Glomerular visceral epithelial cell (primary cell): ENCODE measurements at regions not wholly inside any gene's neighbourhood (a gene's known extent, or its start where the extent isn't known, plus 50 kb on each side); places are given as distances from the start of the nearest gene placed in this dataset.

ENCODE experiments used
- DNase-seq: peaks from one replicate; pipeline ENCODE4 v3.0.0-alpha.2; 2016; ENCODE audit errors: extremely low spot score

DNA sequence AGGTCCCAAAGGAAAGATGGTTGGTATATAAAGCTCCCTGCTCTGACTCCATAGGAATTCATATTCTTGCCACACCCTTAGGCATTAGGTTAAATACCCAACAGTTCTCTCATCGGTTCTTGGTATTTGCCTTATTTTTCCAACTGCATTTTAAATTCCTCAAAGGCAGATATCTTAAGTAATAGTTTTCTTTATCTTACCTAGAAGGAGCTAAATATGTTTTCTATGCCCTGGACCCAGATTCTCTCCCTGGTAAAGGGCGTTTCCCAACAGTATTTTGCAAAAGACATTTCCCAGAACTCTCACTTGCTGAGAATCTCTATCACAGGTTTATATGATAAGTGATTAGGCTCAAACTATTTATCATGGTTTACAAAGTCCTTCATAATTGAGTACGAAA is 158.6 kb upstream of the BDNF start:
- no peak for DNase-seq

DNA sequence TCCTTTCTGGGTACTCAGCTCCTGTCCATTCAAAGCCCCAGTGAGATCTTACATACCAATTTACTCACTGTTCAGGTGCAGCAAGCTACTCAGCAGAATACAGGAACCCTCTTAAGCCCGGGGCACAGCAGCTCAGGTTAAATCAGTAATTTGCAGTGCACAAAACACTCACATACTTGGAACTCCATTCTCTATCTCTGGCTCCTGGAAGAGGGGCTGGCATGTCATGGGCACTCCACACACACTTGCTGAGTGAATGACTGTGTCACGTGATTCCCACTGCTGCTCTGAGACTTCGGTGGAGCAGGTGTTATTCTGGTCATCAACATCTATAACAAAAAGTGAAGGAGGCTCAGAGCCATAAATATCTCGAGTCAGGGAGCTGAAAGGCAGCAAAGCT is 157.3 kb upstream of the BDNF start:
- DNase-seq = no peak

DNA sequence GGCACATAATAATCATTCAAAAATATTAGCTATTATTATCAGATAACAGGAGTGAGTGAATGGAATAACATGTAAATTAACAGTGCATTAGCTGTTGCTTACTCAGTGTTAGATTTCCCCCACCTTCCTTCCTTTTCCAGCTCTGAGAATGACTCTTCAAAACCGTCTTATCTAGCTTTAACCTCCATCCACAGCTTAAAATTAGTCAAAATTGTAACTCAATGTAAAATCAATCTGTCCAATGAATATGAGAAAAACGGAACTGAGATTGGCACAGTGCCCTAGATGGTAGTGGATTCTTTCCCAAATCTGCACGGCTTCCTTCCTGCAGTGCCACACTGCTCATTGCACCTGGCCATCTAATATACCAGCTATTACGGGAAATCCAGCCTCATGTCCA is 156.8 kb upstream of the BDNF start:
- no peak for DNase-seq

DNA sequence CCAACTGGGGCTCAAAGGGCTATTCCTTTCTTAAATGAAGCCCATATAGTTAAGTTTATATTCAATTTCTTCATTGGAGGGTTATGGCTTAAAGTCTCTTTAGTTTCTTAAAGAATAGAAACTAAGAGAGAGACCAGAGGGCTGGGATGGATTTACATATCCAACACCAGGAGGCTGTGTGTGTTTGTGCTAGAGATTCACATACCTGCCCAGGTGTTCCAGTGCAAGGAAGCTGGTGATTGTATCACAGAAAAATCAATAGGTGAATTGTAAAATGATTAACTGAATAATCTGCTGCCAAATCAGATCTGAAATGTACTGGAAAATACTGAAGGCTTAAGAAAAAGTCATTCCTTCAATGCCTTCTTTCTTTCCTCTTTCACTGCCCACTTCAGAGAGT is 148.2 kb upstream of the BDNF start:
- DNase-seq = no peak

DNA sequence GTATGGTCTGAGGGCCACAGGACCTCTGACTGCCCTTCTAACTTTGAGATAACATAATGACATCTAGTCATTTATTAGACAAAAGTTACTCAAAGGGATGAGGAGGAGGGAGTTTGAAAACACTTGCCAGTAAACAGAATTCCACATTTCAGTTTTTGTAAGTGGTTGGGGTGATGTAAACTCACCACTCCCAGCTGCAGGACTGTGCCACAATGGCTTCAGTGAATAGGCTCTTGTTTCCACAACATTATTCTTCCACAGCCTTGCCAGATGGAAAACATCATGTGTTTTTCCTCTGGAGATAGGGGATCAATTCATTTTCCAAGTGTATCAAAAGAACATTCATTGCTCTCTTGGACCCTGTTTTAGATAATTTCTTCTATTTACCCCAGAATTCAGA is 147.2 kb upstream of the BDNF start:
- no peak for DNase-seq

DNA sequence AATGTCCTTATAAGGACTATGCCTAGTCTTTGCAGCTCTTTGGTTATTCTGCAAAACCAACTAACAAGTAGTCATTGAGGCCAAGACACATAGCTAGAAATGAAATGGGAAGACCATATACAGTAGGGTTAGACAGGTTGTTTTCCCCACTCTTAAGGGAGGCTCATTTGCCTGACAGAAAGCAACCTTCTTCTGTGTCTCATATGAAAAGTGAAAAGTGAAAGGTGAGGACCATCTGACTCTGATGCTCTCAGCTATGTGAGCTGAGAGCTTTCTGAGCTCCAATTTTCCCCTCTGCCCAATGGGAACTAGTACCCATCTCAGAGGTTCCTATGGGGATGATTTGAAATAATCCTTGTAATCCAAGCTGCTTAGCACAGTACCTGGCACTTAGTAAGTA is 142.0 kb upstream of the BDNF start:
- DNase-seq = no peak

DNA sequence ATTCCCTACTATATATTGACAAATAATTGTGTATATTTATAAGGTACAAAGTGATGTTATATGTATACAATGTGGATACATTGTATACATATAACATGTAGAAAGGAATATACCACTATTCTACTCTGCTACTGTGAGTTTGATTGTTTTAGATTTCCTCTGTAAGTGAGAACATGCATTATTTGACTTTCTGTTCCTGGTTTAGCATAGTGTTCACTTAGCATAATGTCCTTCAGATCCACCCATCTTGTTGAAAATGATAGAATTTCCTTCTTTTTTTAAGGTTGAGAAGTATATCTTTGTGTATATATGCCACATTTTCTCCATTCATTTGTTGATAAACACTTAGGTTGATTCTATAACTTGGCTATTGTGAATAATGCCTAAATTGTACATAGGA is 140.8 kb upstream of the BDNF start:
- DNase-seq = no peak

DNA sequence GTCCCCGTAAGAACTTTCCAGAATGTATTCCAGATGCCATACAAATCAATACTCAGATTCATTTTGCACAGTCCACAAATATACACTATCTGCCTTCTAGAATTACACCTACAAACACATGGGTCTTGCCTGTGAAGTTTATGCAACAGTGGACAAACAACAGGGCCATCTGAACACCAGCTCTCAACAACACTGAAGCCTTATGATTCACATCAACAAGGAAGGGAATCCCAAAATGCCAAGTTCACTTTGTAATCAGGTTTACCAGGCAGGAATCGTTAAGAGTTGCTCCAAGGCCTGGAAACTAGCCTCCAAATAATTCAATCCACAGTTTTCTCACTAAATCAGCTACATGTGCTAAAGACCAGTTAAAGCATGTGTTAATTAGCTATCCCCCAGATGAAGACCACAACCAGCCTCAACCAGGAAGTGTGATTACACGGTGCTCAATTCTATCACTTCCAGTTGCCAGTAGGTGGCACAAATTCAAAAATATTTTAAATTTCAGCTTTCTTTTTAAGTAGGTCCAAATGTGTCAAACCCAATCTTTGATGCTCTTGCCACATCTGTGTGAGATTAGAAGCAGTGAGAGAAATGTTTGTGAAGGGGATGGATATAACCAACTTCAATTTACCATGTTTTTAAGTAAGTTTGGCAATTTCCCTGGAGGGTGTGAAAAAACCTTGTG is 139.1 kb upstream of the BDNF start:
- DNase-seq = no peak

DNA sequence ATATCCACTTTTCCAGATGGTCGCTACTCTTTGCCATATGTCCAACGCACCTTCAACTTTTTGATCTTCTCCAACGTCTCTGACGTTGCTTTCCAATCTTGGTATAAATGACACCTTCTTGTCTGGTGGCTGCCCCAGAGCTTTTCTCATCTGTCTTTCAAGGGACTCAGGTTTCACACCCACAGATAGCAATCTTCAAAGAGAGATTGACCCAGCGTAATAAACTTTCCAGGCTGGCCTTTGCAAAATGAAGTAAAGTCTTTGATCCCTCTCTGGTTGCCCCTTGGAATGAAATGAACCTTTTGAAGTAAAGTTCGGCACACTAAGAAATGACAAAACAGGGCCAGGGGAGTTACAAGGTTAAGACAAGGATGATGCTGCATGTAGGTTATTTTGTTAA is 138.4 kb upstream of the BDNF start:
- no peak for DNase-seq

DNA sequence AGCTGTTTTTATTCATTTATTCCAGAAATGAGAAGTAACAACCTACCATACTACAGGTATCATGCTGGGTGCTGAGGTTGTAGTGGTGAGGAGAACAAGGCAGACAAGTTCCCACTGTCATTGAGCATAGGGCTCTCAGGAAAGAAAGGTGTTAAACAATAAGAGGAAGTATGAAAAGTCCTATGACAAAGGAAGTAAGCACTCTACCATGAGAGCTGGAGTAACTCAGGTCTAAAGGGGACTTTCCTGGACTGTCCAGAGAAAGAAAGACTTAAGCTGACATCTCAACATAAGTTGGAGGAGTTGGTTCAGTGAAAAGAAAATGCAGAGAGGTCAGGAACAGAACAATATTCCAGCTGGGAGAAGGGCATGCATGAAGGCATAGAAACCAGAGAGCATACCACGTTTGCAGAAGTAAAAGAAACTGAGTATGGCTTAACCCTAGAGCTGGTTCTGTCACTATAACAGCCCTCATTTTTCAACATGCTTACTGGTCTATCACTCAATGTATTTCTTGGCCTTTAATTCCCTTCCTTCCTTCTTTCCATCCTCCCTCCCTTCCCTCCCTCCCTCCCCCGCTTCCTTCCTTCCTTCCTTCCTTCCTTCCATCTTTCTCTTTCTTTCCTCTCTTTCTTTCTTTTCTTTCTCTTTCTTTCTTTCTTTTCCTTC is 137.8 kb upstream of the BDNF start:
- no peak for DNase-seq

DNA sequence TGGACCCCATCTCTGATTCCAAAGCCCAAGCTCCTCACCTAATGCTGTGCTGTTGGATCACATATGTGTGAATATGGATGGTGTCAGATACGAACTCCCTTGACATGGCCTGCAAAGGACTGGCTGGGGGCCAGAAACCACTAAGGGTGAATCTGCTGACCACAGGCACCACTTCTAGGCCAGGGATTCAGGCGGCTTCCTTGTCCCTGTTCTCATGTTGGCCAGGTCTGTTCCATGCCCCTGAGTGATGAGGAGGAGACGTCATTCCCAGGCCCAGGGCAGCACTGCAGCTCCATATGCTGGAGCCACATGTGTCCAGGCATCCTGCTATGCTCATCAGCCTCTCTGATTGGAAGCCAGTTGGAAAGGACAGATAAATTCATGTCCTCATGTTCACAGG is 130.0 kb upstream of the BDNF start:
- DNase-seq = peak; percentile 62

DNA sequence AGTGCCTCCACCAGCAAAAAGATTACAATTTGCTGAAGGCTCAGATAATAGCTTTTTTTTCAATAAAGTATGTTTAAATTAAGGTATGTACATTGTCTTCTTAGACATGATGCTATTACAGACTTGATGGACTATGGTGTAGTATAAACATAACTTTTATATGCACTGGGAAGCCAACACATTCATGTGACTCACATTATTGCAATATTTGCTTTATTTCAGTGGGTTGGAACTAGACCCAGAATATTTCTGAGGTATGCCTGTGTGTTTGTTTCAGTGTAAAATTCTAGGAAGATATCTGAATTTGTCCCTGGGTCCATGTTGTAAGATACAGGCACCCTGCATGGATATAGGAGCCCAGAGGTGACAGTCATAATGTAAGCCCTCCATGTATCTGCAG is 120.0 kb upstream of the BDNF start:
- DNase-seq = no peak

DNA sequence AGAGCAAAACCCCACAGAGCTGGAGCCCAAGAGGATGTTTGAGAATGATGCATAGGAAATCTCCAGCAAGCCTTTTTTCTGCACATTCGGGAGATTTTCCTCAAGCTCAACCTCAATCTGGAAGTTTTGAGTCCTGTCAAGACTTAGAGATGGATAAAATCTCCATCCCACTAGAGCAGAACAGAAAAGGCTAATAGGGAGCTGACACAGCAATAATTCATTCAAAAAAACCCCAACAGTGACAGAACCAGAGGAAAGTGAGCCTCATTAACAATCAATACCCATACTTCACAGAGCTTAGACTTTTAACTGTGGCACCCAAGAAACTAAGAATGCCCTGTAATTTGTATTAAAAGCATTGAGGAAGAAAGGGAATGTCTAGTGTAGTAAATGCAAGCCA is 115.9 kb upstream of the BDNF start:
- no peak for DNase-seq

DNA sequence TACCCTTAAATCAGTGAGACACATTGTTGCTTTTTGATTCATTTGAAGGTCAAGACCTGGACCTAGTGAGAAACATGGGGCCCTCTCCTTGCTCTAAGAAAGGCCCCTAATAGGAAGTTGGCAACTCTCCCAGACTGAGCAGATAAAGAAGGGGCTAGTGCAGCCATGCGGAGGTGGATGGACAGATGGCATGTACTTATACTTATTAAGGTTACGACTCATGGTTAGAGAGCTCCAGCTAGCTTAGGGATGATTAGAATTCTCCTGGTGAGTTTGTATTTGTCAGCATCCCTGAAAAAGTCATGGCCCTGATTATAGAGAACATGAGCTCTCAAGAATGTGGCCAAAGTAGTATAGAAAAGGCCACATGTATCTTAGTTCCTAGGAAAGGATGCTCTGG is 112.1 kb upstream of the BDNF start:
- DNase-seq = peak; percentile 55

DNA sequence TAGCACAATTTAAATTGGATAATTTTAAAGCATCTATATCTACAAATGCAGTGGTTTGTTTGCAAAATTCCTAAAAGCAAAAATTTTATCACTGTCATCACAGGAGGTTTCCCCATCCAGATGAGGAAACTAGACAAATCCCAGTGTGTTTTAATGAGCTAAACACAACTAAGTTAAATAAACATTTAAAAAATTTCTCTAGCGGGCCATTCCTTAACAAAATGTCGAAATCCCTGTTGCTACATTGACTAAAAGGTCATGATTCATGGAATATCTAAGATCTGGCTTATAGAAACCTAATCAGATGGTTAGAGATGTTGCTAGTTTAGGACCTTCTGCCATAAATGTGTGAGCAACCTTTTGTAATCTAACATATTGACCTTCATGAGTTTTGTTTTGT is 107.3 kb upstream of the BDNF start:
- DNase-seq = no peak

DNA sequence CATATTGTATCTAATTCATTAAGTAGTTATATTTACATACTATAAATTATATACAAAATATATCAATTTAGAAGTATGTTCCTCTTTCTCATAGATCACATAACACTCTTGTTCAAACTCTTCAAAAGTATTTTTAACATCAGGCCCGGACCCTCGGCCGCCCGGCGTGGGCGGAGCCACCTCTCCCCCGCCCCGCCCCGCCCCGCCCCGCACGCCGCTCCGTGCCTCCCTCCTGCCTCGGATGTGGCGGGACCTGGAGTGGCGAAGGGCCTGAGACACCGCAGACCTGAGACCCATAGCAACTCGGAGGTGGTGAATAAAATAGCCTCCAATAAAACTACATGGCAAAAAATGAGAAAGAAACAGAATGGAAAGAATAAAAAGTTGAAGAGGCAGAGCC is 105.9 kb upstream of the BDNF start:
- no peak for DNase-seq

DNA sequence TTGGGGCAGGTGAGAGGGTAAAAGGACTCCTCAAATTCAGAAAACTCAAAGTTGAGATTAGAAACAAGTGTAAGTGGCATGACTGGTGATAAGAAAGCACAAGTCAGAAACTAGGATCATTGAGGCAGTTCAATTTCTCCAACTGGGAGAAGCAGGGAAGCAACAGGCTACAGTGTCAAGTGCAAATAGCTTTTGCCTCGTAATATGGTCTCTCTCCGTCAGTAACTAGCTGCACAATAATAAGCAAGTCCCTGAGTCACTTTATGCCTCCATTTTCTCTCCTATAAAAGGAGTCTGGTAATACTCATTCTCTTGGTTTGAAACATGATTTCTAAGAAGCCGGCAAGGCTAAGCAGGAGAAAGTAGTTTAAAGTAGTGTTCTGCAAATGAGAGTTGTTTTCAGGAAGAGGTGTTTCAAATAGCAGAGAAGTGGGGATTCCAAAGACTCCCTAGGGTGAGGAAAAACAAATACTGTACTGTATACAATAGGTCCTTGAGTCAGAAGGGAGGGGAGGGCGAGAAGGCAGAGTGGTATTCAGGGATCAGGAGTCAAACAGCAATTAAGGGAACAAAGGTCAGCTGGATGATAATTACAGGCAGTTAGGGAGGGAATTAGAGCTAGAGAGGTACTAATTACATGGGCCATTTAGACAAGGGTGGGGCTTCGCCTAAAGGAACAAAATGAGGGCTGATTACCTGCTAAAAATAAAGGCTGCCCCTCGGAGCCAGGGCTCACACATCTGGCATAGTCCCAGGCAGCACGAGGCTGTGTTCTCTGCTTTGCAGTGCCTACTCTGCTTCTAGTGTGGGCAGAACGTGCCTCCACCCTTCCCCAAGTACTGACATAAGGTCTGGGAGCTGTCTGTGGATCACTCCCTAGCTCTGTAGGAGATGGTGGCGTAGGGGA is 96.0 kb upstream of the BDNF start:
- no peak for DNase-seq

DNA sequence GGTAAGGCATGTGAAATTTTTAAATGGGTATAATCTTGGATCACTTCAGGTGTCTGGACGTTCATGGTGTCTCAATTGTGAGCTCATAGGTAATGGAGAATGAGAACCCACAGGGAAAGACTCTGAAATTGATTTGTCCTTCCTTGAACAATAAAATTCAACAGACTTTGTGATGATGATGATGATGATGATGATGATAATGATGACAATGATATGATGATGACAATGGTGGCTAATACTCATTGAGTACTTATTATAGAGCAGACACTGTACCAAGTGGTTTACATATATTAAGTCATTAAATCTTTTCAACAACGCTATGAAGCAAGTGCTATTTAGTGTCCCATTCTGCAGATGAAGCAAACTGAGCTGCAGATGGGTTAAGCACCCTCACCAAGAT is 86.6 kb upstream of the BDNF start:
- no peak for DNase-seq

DNA sequence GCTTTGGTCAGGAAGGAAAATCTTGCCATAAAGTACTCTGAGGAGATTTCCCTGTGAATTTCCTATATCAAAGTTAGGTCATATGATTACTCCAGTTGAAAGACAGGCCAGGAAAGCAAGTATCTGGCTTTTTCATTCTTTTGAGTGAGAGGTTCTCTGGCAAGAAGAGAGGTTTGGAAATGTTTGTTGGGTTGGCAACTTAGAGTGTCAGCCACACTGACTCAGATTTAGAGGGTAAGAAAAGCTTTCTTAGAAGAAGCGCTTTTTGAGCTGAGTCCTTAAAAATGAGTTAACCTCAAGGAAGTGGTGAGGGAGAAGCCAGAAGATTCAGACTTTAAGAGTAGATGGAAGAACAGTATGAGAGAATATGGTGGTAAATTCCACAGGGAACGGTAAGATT is 86.1 kb upstream of the BDNF start:
- DNase-seq = no peak

DNA sequence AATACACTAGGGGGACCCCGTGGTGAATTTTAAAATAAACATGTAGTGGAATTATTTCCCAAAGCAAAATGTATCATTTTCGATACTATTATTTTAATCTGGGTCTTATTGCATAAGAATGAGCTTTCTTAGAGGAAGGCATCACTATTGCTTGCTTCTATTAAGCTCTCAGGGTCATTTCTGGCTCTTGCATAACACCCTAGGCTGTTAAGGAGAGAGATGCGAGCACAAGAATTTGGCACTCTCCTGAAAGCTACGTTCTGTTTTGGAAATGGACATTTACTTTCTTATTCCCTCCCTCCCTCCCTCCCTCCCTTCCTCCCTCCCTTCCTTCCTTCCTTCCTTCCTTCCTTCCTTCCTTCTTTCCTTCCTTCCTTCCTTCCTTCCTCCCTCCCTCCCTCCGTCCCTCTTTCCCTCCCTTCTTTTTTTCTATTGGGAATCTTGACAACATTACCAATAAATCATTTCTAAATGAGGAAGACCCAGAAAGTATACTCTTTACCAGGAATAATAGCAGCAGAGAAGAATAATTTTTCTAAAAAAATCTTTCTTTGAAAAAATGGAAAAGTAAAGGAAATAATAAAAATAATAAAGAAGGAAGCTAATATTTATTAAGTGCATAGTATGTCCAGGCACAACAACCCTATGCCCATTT is 83.6 kb upstream of the BDNF start:
- no peak for DNase-seq

DNA sequence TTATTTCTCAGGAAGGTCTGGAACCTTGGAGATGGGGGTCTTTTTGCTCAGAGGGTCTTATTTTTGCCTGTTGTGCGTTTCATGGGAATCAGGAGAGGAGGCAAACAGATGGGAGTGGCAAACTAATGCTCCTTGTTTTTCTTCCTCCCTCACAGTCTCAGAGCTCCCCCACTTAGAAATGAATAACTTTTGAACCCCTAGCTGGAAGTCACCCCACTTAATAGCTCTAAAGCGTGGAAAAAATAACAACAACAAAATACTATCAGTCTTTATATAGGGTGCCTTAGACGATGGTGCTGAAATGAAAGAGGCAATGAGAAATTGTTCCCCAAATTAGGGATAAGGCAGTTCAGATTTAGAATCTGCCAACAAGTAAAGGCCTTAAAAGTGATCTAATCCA is 76.8 kb upstream of the BDNF start:
- peak; percentile 13 for DNase-seq

DNA sequence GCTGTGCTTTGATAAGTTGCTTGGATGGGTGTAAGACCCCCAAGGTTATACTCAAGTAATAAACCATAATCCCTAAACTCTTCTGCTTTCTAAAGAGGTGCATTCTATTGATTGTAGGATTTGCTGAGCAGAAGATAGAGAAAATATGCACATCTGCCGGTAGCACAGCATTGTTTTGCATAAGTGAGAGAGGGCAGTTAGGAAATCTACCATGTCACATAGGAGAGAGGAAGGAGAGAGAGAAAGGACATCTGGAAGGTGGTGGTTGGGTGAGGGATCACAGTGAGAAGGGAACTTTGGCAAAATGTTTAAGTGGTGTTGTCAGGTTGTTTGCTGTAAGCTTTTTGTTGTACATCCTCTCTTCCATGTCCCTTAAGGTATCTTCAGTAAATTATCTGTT is 73.6 kb upstream of the BDNF start:
- DNase-seq = no peak
